GM10248 (cell line): ENCODE measurements at regions not wholly inside any gene's neighbourhood (a gene's known extent, or its start where the extent isn't known, plus 50 kb on each side); places are given as distances from the start of the nearest gene placed in this dataset.
A peak's percentile ranks its signal among the peaks of the same experiment; 100 is the strongest.

Source experiments
- CTCF ChIA-PET: fragments of 300-600 bp; sonication (Branson Sonifier 250); formaldehyde crosslinking; extraction: SDS; loops from one replicate; lab custom pipeline; 2021; ENCODE audit warnings: antibody characterized with exemption; lab: Yijun Ruan, JAX
- POLR2A ChIA-PET: fragments of 350-650 bp; sonication (Branson Sonifier 250); formaldehyde crosslinking; extraction: SDS; loops from one replicate; lab custom pipeline; 2020; ENCODE audit warnings: antibody characterized with exemption; lab: Yijun Ruan, JAX
- DNase-seq: peaks from one replicate; pipeline ENCODE4 v3.0.0; 2012; ENCODE audit errors: extremely low spot score
- CTCF ChIP-seq: IDR thresholded peaks from 2 replicates; pipeline ENCODE4 v1.5.1; 2012; ENCODE audit warnings: mild to moderate bottlenecking, low read depth; ENCODE audit errors: extremely low read depth, missing control alignments, control extremely low read depth

GRCh38 chr7:46682836-46683624 lies 762.0 kb upstream of the IGFBP3 start:
- no peak for DNase-seq
- ChIA-PET CTCF (no interaction called here), POLR2A (no interaction called here)
- TF ChIP-seq CTCF = no peak

- CTCF ChIA-PET = interaction anchor here (0.8 kb wide), 1 partner anchor 12 kb away, joined by 3 read pairs; no protein-coding TSS in a partner anchor
- POLR2A ChIA-PET = no interaction called here
- no peak for DNase-seq
- no peak for TF ChIP-seq CTCF
These were observed 760.9 kb upstream of the IGFBP3 start for GRCh38 chr7:46681865-46682503.

GRCh38 chr7:46680147-46680546 lies 759.1 kb upstream of the IGFBP3 start:
- peak; percentile 17 for DNase-seq
- no peak for TF ChIP-seq CTCF
- CTCF ChIA-PET = no interaction called here
- POLR2A ChIA-PET = no interaction called here

- no peak for DNase-seq
- ChIA-PET POLR2A (no interaction called here), CTCF (interaction anchor here (1.0 to 1.3 kb wide), 2 partner anchors 9 to 14 kb away, joined by 3 read pairs; no protein-coding TSS in a partner anchor)
- no peak for TF ChIP-seq CTCF
These were observed 758.6 kb upstream of the IGFBP3 start for GRCh38 chr7:46679671-46680070.

- ChIA-PET POLR2A (no interaction called here), CTCF (interaction anchor here (1.3 kb wide), 1 partner anchor 12 kb away, joined by 3 read pairs; no protein-coding TSS in a partner anchor)
- TF ChIP-seq CTCF = no peak
- no peak for DNase-seq
These were observed 757.3 kb upstream of the IGFBP3 start for GRCh38 chr7:46678421-46678820.

- no peak for TF ChIP-seq CTCF
- ChIA-PET CTCF (no interaction called here), POLR2A (no interaction called here)
- DNase-seq = no peak
These were observed 754.4 kb upstream of the IGFBP3 start for GRCh38 chr7:46675456-46675855.
